Choroid plexus epithelial cell (primary cell): ENCODE measurements at regions not wholly inside any gene's neighbourhood (a gene's known extent, or its start where the extent isn't known, plus 50 kb on each side); places are given as distances from the start of the nearest gene placed in this dataset.

Experiments
- DNase-seq: peaks from one replicate; pipeline ENCODE4 v3.0.0-alpha.2; 2010; ENCODE audit warnings: low read depth
- H3K4me3 ChIP-seq: 2 replicates; pipeline ENCODE4 v1.5.1; 2011; ENCODE audit warnings: low read depth, mild to moderate bottlenecking, control low read depth, low read length, moderate library complexity
- CTCF ChIP-seq: conservative IDR thresholded peaks from 2 replicates; pipeline ENCODE4 v1.5.1; 2011; ENCODE audit warnings: low read depth, mild to moderate bottlenecking, control low read depth, inconsistent platforms, low read length, moderate library complexity

GRCh38 chr11:116233561-116233960, 539.2 kb downstream of the BUD13 start:
- no peak for TF ChIP-seq CTCF
- DNase-seq: no peak
- H3K4me3 ChIP-seq: no peak overlapping the region

GRCh38 chr11:116232364-116232828, 540.4 kb downstream of the BUD13 start:
- no peak for DNase-seq
- no peak overlapping the region for H3K4me3 ChIP-seq
- no peak for TF ChIP-seq CTCF

- no peak for DNase-seq
- no peak for TF ChIP-seq CTCF
- no peak overlapping the region for H3K4me3 ChIP-seq
Measured at GRCh38 chr11:116231543-116231942, 541.2 kb downstream of the BUD13 start.

GRCh38 chr11:116230438-116230837, 542.3 kb downstream of the BUD13 start:
- TF ChIP-seq CTCF: no peak
- no peak overlapping the region for H3K4me3 ChIP-seq
- DNase-seq: no peak

GRCh38 chr11:116229236-116229970, 543.4 kb downstream of the BUD13 start:
- DNase-seq: no peak

GRCh38 chr11:116226731-116227130, 546.1 kb downstream of the BUD13 start:
- no peak for DNase-seq
- no peak overlapping the region for H3K4me3 ChIP-seq
- no peak for TF ChIP-seq CTCF

More at GRCh38 chr11:116229236-116229970, 543.4 kb downstream of the BUD13 start:
- TF ChIP-seq CTCF: no peak
- no peak overlapping the region for H3K4me3 ChIP-seq
